GM18868 (cell line): ENCODE measurements at regions not wholly inside any gene's neighbourhood (a gene's known extent, or its start where the extent isn't known, plus 50 kb on each side); places are given as distances from the start of the nearest gene placed in this dataset.
"Not testable (repeated sequence)": the region's sequence is repeated elsewhere in the genome, so short reads cannot be mapped to it uniquely, and the experiment has no call there.

Experiments used
- ATAC-seq: cut with Tn5 transposase; IDR thresholded peaks from one replicate; pipeline ENCODE4 v1.9.1; 2021; ENCODE audit warnings: mild to moderate bottlenecking, moderate library complexity; ENCODE audit not compliant: unreplicated experiment

- ATAC-seq = no peak
Observed at GRCh38 chr2:83808878-83809277, 650.2 kb downstream of the SUCLG1 start.

- ATAC-seq = no peak
Observed at GRCh38 chr2:83802604-83803003, 656.5 kb downstream of the SUCLG1 start.

GRCh38 chr2:83795777-83796176 is 663.3 kb downstream of the SUCLG1 start:
- ATAC-seq = no peak

- not testable (repeated sequence) for ATAC-seq
Observed at GRCh38 chr2:83790467-83790866, 668.6 kb downstream of the SUCLG1 start.

- ATAC-seq = not testable (repeated sequence)
Observed at GRCh38 chr2:83789674-83790073, 669.4 kb downstream of the SUCLG1 start.

GRCh38 chr2:83788938-83789566 is 670.0 kb downstream of the SUCLG1 start:
- ATAC-seq = not testable (repeated sequence)

- no peak for ATAC-seq
Observed at GRCh38 chr2:83787189-83787588, 671.9 kb downstream of the SUCLG1 start.

GRCh38 chr2:83786140-83786539 is 672.9 kb downstream of the SUCLG1 start:
- ATAC-seq = no peak

- ATAC-seq = no peak
Observed at GRCh38 chr2:83784947-83785346, 674.1 kb downstream of the SUCLG1 start.

- ATAC-seq = no peak
Observed at GRCh38 chr2:83784315-83784714, 674.8 kb downstream of the SUCLG1 start.

- no peak for ATAC-seq
Observed at GRCh38 chr2:83782122-83782521, 677.0 kb downstream of the SUCLG1 start.

- no peak for ATAC-seq
Observed at GRCh38 chr2:83764447-83765005, 694.6 kb downstream of the SUCLG1 start.

GRCh38 chr2:83757329-83757728 is 701.8 kb downstream of the SUCLG1 start:
- ATAC-seq = no peak

- ATAC-seq = no peak
Observed at GRCh38 chr2:83756219-83756618, 702.9 kb downstream of the SUCLG1 start.

GRCh38 chr2:83747141-83747540 is 711.9 kb downstream of the SUCLG1 start:
- ATAC-seq = no peak

- ATAC-seq = no peak
Observed at GRCh38 chr2:83744855-83745254, 714.2 kb downstream of the SUCLG1 start.

GRCh38 chr2:83742117-83742782 is 716.8 kb downstream of the SUCLG1 start:
- ATAC-seq = no peak

- no peak for ATAC-seq
Observed at GRCh38 chr2:83730223-83730622, 728.9 kb downstream of the SUCLG1 start.

- ATAC-seq = no peak
Observed at GRCh38 chr2:83725735-83726134, 733.3 kb downstream of the SUCLG1 start.

- no peak for ATAC-seq
Observed at GRCh38 chr2:83705146-83705545, 753.9 kb downstream of the SUCLG1 start.

- no peak for ATAC-seq
Observed at GRCh38 chr2:83703598-83703997, 755.5 kb downstream of the SUCLG1 start.

GRCh38 chr2:83696838-83697237 is 762.2 kb downstream of the SUCLG1 start:
- no peak for ATAC-seq
